H1 (cell line): ENCODE measurements at regions not wholly inside any gene's neighbourhood (a gene's known extent, or its start where the extent isn't known, plus 50 kb on each side); places are given as distances from the start of the nearest gene placed in this dataset.
A peak's percentile ranks its signal among the peaks of the same experiment; 100 is the strongest.

ENCODE experiments used
- CTCF ChIA-PET: fragments of 300-600 bp; sonication (Branson Sonifier 250); formaldehyde crosslinking; loops from one replicate; lab custom pipeline; 2021; ENCODE audit not compliant: partially characterized antibody; lab: Charles Lee
- POLR2A ChIA-PET: fragments of 300-600 bp; sonication (Branson Sonifier 250); formaldehyde crosslinking; loops from one replicate; lab custom pipeline; 2021; ENCODE audit warnings: inconsistent platforms; ENCODE audit not compliant: partially characterized antibody; lab: Charles Lee
- DNase-seq, 2 experiments: peaks; one replicate each; pipeline versions ENCODE4 v3.0.0 to v3.0.0-alpha.2; 2010 to 2022; ENCODE audit warnings: low spot score in 2 of 2, low read depth in 1 of 2, mixed read lengths in 1 of 2
- FAIRE-seq: peaks from 2 replicates; lab custom pipeline; 2011; peaks lifted over from hg19 to GRCh38; lab: Jason Lieb, UNC
- H2AFZ ChIP-seq: 2 replicates; pipeline ENCODE4 v1.8.1; 2012; ENCODE audit warnings: low read length, inconsistent platforms
- H2AK5ac ChIP-seq: 2 replicates; pipeline ENCODE4 v1.6.1; 2013; ENCODE audit warnings: low read depth, low read length
- H2BK120ac ChIP-seq: replicated peaks from 2 replicates; pipeline ENCODE3; 2013; ENCODE audit warnings: low read depth, low read length, inconsistent platforms
- H2BK12ac ChIP-seq: 2 replicates; pipeline ENCODE4 v1.6.1; 2013; ENCODE audit warnings: low read depth, low read length
- H2BK15ac ChIP-seq: 2 replicates; pipeline ENCODE4 v1.6.1; 2013; ENCODE audit warnings: low read length
- H2BK20ac ChIP-seq: 2 replicates; pipeline ENCODE4 v1.6.1; 2013; ENCODE audit warnings: low read length
- H2BK5ac ChIP-seq: 2 replicates; pipeline ENCODE4 v1.6.1; 2013; ENCODE audit warnings: low read depth, low read length
- H3K14ac ChIP-seq: 2 replicates; pipeline ENCODE4 v1.6.1; 2013; ENCODE audit warnings: inconsistent platforms; ENCODE audit not compliant: insufficient read length
- H3K18ac ChIP-seq: 2 replicates; pipeline ENCODE4 v1.6.1; 2013; ENCODE audit warnings: low read length; ENCODE audit errors: extremely low read depth
- H3K23ac ChIP-seq: 2 replicates; pipeline ENCODE4 v1.6.1; 2013; ENCODE audit warnings: inconsistent platforms; ENCODE audit not compliant: insufficient read length
- H3K23me2 ChIP-seq: 2 replicates; pipeline ENCODE4 v1.6.1; 2013; ENCODE audit warnings: low read depth, low read length
- H3K27ac ChIP-seq: 2 replicates; pipeline ENCODE4 v1.6.1; 2011; ENCODE audit warnings: low read depth, low read length, inconsistent platforms
- H3K27me3 ChIP-seq, 4 experiments: replicated peaks in 1 of 4; 1 replicate in 1 of 4; 2 replicates in 3 of 4; pipeline versions ENCODE4 v1.6.1 to v1.8.1; 2011 to 2013; ENCODE audit warnings: low read length in 3 of 4, mild to moderate bottlenecking in 3 of 4, inconsistent platforms in 2 of 4, mixed read lengths in 2 of 4, moderate library complexity in 1 of 4; ENCODE audit not compliant: control insufficient read depth in 3 of 4, insufficient read depth in 3 of 4; ENCODE audit errors: extremely low read depth in 1 of 4
- H3K36me3 ChIP-seq, 4 experiments: 2 replicates each; pipeline versions ENCODE4 v1.6.1 to v1.8.1; 2011 to 2013; ENCODE audit warnings: mild to moderate bottlenecking in 4 of 4, low read length in 3 of 4, moderate library complexity in 2 of 4, control low read depth in 1 of 4, inconsistent platforms in 1 of 4; ENCODE audit not compliant: insufficient read depth in 4 of 4, control insufficient read depth in 2 of 4
- H3K4ac ChIP-seq: replicated peaks from 2 replicates; pipeline ENCODE3; 2013; ENCODE audit warnings: low read length, low read depth, mixed read lengths, inconsistent platforms; ENCODE audit not compliant: insufficient read length
- H3K4me1 ChIP-seq, 4 experiments: replicated peaks in 1 of 4; 1 replicate in 1 of 4; 2 replicates in 3 of 4; pipeline versions ENCODE4 v1.6.1 to v1.8.1; 2011 to 2013; ENCODE audit warnings: low read length in 3 of 4, inconsistent platforms in 2 of 4, mixed read lengths in 1 of 4; ENCODE audit not compliant: insufficient read depth in 4 of 4, control insufficient read depth in 3 of 4
- H3K4me2 ChIP-seq, 2 experiments: 2 replicates each; pipeline versions ENCODE4 v1.6.1 to v1.8.1; 2011 to 2013; ENCODE audit warnings: low read depth in 2 of 2, low read length in 2 of 2, control low read depth in 1 of 2, inconsistent platforms in 1 of 2, mild to moderate bottlenecking in 1 of 2; ENCODE audit not compliant: insufficient read depth in 1 of 2
- H3K4me3 ChIP-seq, 4 experiments: fragments of 200-600, 300-600 bp in 1 of 4; sonication (generic), shearing (Covaris generic), sonication (Bioruptor Twin) in 1 of 4; 2 replicates each; pipeline versions ENCODE4 v1.5.1 to v1.8.1; 2011 to 2016; ENCODE audit warnings: low read length in 4 of 4, low read depth in 3 of 4, control low read depth in 2 of 4, inconsistent platforms in 2 of 4, mild to moderate bottlenecking in 2 of 4, mixed read lengths in 1 of 4, moderate library complexity in 1 of 4; ENCODE audit not compliant: insufficient read depth in 2 of 4; ENCODE audit errors: extremely low read depth in 1 of 4
- H3K56ac ChIP-seq: replicated peaks from 2 replicates; pipeline ENCODE3; 2013; ENCODE audit warnings: low read depth, mild to moderate bottlenecking, mixed read lengths, low read length, inconsistent platforms; ENCODE audit not compliant: insufficient read length
- H3K79me1 ChIP-seq: 2 replicates; pipeline ENCODE4 v1.6.1; 2013; ENCODE audit warnings: low read depth, low read length, control low read depth
- H3K79me2 ChIP-seq, 2 experiments: 2 replicates each; pipeline versions ENCODE4 v1.6.1 to v1.8.1; 2012 to 2013; ENCODE audit warnings: low read length in 2 of 2, mild to moderate bottlenecking in 2 of 2, inconsistent platforms in 1 of 2; ENCODE audit not compliant: insufficient read depth in 2 of 2, control insufficient read depth in 1 of 2
- H3K9ac ChIP-seq, 4 experiments: replicated peaks in 1 of 4; 1 replicate in 1 of 4; 2 replicates in 3 of 4; pipeline versions ENCODE4 v1.6.1 to v1.8.1; 2011 to 2013; ENCODE audit warnings: low read depth in 3 of 4, low read length in 3 of 4, control low read depth in 2 of 4, mild to moderate bottlenecking in 2 of 4, moderate library complexity in 2 of 4, inconsistent platforms in 1 of 4; ENCODE audit errors: extremely low read depth in 1 of 4
- H3K9me3 ChIP-seq, 2 experiments: 2 replicates each; pipeline versions ENCODE4 v1.6.1 to v1.8.1; 2012 to 2013; ENCODE audit warnings: mild to moderate bottlenecking in 2 of 2, moderate library complexity in 2 of 2, control low read depth in 1 of 2, inconsistent platforms in 1 of 2, low read depth in 1 of 2, low read length in 1 of 2, mixed read lengths in 1 of 2; ENCODE audit not compliant: insufficient read depth in 2 of 2
- H4K20me1 ChIP-seq, 2 experiments: replicated peaks in 1 of 2; 2 replicates each; pipeline versions ENCODE3 to v1.8.1; 2011 to 2013; ENCODE audit warnings: inconsistent platforms in 2 of 2, low read length in 2 of 2, mild to moderate bottlenecking in 1 of 2; ENCODE audit not compliant: insufficient read depth in 2 of 2, control insufficient read depth in 1 of 2
- H4K5ac ChIP-seq: 2 replicates; pipeline ENCODE4 v1.6.1; 2013; ENCODE audit warnings: low read length, low read depth, mixed read lengths, inconsistent platforms; ENCODE audit not compliant: insufficient read length
- H4K8ac ChIP-seq: 2 replicates; pipeline ENCODE4 v1.8.0; 2013; ENCODE audit warnings: mild to moderate bottlenecking, moderate library complexity, low read length, inconsistent platforms; ENCODE audit not compliant: insufficient read depth; ENCODE audit errors: extremely low read depth
- H4K91ac ChIP-seq: replicated peaks from 2 replicates; pipeline ENCODE3; 2013; ENCODE audit warnings: low read length, mixed read lengths, inconsistent platforms; ENCODE audit not compliant: insufficient read length
- BACH1 ChIP-seq: IDR thresholded peaks from 2 replicates; pipeline ENCODE4 v1.6.1; 2012; ENCODE audit warnings: low read length, improper control_type of control experiment
- BRCA1 ChIP-seq: IDR thresholded peaks from 2 replicates; pipeline ENCODE4 v1.6.1; 2012; ENCODE audit warnings: low read depth, low read length, improper control_type of control experiment
- CHD2 ChIP-seq: IDR thresholded peaks from 2 replicates; pipeline ENCODE4 v1.6.1; 2012; ENCODE audit warnings: low read length, improper control_type of control experiment
- CREB1 ChIP-seq: IDR thresholded peaks from 2 replicates; pipeline ENCODE4 v1.6.1; 2012; ENCODE audit warnings: inconsistent platforms
- GABPA ChIP-seq: IDR thresholded peaks from 2 replicates; pipeline ENCODE4 v1.6.1; 2011; ENCODE audit warnings: mild to moderate bottlenecking, low read length, moderate library complexity, borderline replicate concordance; ENCODE audit not compliant: insufficient read depth
- JUND ChIP-seq: IDR thresholded peaks from 2 replicates; pipeline ENCODE4 v1.6.1; 2011; ENCODE audit warnings: mild to moderate bottlenecking, improper control_type of control experiment, low read length
- SIN3A ChIP-seq, 2 experiments: IDR thresholded peaks in 1 of 2; conservative IDR thresholded peaks in 1 of 2; 2 replicates each; pipeline ENCODE4 v1.6.1; 2011 to 2012; ENCODE audit warnings: low read length in 2 of 2, improper control_type of control experiment in 1 of 2, low read depth in 1 of 2, mild to moderate bottlenecking in 1 of 2
- TBP ChIP-seq: IDR thresholded peaks from 2 replicates; pipeline ENCODE4 v1.6.1; 2011; ENCODE audit warnings: low read depth, low read length, improper control_type of control experiment
- WGBS, 2 experiments: shearing (Covaris generic) in 1 of 2; methylation state at CpG; one replicate each; pipeline versions ENCODE4 v1.1.6 to v1.1.7; 2013 to 2015; ENCODE audit warnings: low lambda C conversion rate in 2 of 2, mixed read lengths in 2 of 2, inconsistent platforms in 1 of 2, low coverage in 1 of 2, missing lambda C conversion rate in 1 of 2; ENCODE audit not compliant: insufficient replicate concordance in 2 of 2, insufficient coverage in 1 of 2, insufficient read length in 1 of 2; ENCODE audit errors: extremely low coverage in 1 of 2, missing lambda C conversion rate in 1 of 2; 5-methylcytosine and 5-hydroxymethylcytosine counted together

GRCh38 chr5:44089424-44090144, 299.6 kb downstream of the FGF10 start:
- Histone ChIP-seq H2AFZ (peak overlapping the region; percentile 96), H2BK12ac (no peak overlapping the region), H3K4me3 (no peak overlapping the region), H3K36me3 (no peaks in the 10 kb centered on the region), H2BK5ac (no peak overlapping the region), H2AK5ac (no peak overlapping the region), H3K4me2 (no peak overlapping the region), H3K9me3 (no peaks in the 10 kb centered on the region), H3K4me1 (no peaks in the 10 kb centered on the region), H3K27ac (no peak overlapping the region), H3K18ac (no peak overlapping the region), H3K23me2 (no peaks in the 10 kb centered on the region), H4K8ac (0 out of 2 replicates have a peak overlapping the region, but pooled peaks have one; percentile 20), H3K4ac (no peak overlapping the region), H3K27me3 (no peaks in the 10 kb centered on the region), H4K20me1 (no peaks in the 10 kb centered on the region), H3K79me1 (no peaks in the 10 kb centered on the region), H4K91ac (no peak overlapping the region), H4K5ac (no peak overlapping the region), H3K56ac (no peak overlapping the region), H3K14ac (no peak overlapping the region), H2BK120ac (no peak overlapping the region), H3K23ac (no peak overlapping the region), H2BK15ac (no peak overlapping the region), H3K79me2 (no peaks in the 10 kb centered on the region), H2BK20ac (no peak overlapping the region), H3K9ac (no peak overlapping the region)
- TF ChIP-seq JUND (no peak), BRCA1 (no peak), BACH1 (no peak), TBP (no peak), SIN3A (conservative IDR thresholded peaks at IDR 0.05 in 1 of 2, IDR thresholded peaks at IDR 0.05 in 1 of 2; ENCODE audit: low read depth in 1 of 2, low read length in 2 of 2) (no peak), CREB1 (no peak), CHD2 (no peak), GABPA (no peak)
- DNase-seq = no peak
- ChIA-PET POLR2A (no interaction called here), CTCF (no interaction called here)
- no peak for FAIRE-seq
- 86% methylated on average over 1 of the region's 1 CpG; no CpG with 5 or more reads in 1 of the 2 experiments for WGBS, 2 experiments
